ENCODE measurements at regions not wholly inside any gene's neighbourhood (a gene's known extent, or its start where the extent isn't known, plus 50 kb on each side); places are given as distances from the start of the nearest gene placed in this dataset.

DNA sequence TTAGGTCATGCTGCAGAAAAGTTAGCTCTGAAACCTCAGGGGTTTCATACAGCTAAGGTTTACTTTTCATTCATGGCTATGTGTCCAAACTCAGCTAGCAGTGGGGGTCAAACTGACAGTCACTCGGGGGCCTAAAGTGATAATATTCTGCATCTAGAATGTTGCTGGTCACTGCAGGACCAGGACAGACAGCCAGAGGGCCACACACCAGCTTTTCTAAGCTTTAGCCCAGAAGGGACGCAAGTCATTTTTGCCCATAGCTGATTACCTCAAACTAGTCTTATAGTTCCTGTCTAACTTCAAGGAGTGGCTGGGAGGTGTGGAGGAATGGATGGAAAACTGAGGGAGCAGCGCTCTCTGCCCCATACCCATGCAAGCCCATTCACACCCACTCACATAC is 163.0 kb upstream of the NLRP1 start:
- no peak overlapping the region for H3K27ac Mint-ChIP-seq (ENCODE audit: unreplicated experiment)
- Histone ChIP-seq H3K36me3 (ENCODE audit: insufficient read depth, low read length) (no peaks in the 10 kb centered on the region), H3K4me3 (ENCODE audit: insufficient read depth, low read depth, low read length) (no peak overlapping the region), H4K20me1 (ENCODE audit: insufficient read depth, low read length) (no peaks in the 10 kb centered on the region), H3K4me1 (ENCODE audit: insufficient read depth, low read length) (no peaks in the 10 kb centered on the region), H2AFZ (ENCODE audit: low read depth, low read length) (no peak overlapping the region), H3K9ac (ENCODE audit: low read length) (no peak overlapping the region), H3K27me3 (ENCODE audit: insufficient read depth, low read length) (peaks cover 5% of the 10 kb centered on the region), H3K27ac (ENCODE audit: low read depth, low read length) (no peak overlapping the region), H3K9me3 (ENCODE audit: insufficient read depth, low read depth, low read length) (no peaks in the 10 kb centered on the region), H3K79me2 (ENCODE audit: insufficient read depth, low read length) (no peaks in the 10 kb centered on the region), H3K4me2 (ENCODE audit: low read length) (no peak overlapping the region)
- no peaks in the 10 kb centered on the region for H3K36me3 Mint-ChIP-seq (ENCODE audit: low read depth, unreplicated experiment)
- H3K27me3 Mint-ChIP-seq (ENCODE audit: low read depth, unreplicated experiment): peaks cover 28% of the 10 kb centered on the region
- no peak overlapping the region for H3K4me3 Mint-ChIP-seq (ENCODE audit: unreplicated experiment)
- no peaks in the 10 kb centered on the region for H3K4me1 Mint-ChIP-seq (ENCODE audit: low read depth, unreplicated experiment)
- FAIRE-seq (no peak), DNase-seq (ENCODE audit: low read depth) (no peak)
- TF ChIP-seq, protein P1, sequence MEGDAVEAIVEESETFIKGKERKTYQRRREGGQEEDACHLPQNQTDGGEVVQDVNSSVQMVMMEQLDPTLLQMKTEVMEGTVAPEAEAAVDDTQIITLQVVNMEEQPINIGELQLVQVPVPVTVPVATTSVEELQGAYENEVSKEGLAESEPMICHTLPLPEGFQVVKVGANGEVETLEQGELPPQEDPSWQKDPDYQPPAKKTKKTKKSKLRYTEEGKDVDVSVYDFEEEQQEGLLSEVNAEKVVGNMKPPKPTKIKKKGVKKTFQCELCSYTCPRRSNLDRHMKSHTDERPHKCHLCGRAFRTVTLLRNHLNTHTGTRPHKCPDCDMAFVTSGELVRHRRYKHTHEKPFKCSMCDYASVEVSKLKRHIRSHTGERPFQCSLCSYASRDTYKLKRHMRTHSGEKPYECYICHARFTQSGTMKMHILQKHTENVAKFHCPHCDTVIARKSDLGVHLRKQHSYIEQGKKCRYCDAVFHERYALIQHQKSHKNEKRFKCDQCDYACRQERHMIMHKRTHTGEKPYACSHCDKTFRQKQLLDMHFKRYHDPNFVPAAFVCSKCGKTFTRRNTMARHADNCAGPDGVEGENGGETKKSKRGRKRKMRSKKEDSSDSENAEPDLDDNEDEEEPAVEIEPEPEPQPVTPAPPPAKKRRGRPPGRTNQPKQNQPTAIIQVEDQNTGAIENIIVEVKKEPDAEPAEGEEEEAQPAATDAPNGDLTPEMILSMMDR (IDR thresholded peaks at IDR 0.05; ENCODE audit: insufficient read depth, low read depth, low read length): no peak
- no peak for TF ChIP-seq EZH2 (IDR thresholded peaks at IDR 0.05; ENCODE audit: insufficient read depth, low read length)
- no peaks in the 10 kb centered on the region for H3K9me3 Mint-ChIP-seq (ENCODE audit: unreplicated experiment)

GRCh38 chr17:5747964-5748363 is 163.7 kb upstream of the NLRP1 start:
- Mint-ChIP-seq H3K27me3 (ENCODE audit: low read depth, unreplicated experiment) (peaks cover 22% of the 10 kb centered on the region), H3K36me3 (ENCODE audit: low read depth, unreplicated experiment) (no peaks in the 10 kb centered on the region), H3K27ac (ENCODE audit: unreplicated experiment) (no peak overlapping the region), H3K4me1 (ENCODE audit: low read depth, unreplicated experiment) (no peaks in the 10 kb centered on the region), H3K4me3 (ENCODE audit: unreplicated experiment) (no peak overlapping the region), H3K9me3 (ENCODE audit: unreplicated experiment) (no peaks in the 10 kb centered on the region)
- Histone ChIP-seq H3K9ac (ENCODE audit: low read length) (no peak overlapping the region), H3K9me3 (ENCODE audit: insufficient read depth, low read depth, low read length) (no peaks in the 10 kb centered on the region), H3K79me2 (ENCODE audit: insufficient read depth, low read length) (no peaks in the 10 kb centered on the region), H3K4me1 (ENCODE audit: insufficient read depth, low read length) (no peaks in the 10 kb centered on the region), H3K27me3 (ENCODE audit: insufficient read depth, low read length) (peaks cover 5% of the 10 kb centered on the region), H3K4me2 (ENCODE audit: low read length) (no peak overlapping the region), H3K27ac (ENCODE audit: low read depth, low read length) (no peak overlapping the region), H4K20me1 (ENCODE audit: insufficient read depth, low read length) (no peaks in the 10 kb centered on the region), H2AFZ (ENCODE audit: low read depth, low read length) (no peak overlapping the region), H3K36me3 (ENCODE audit: insufficient read depth, low read length) (no peaks in the 10 kb centered on the region), H3K4me3 (ENCODE audit: insufficient read depth, low read depth, low read length) (no peak overlapping the region)
- FAIRE-seq: no peak
- no peak for DNase-seq (ENCODE audit: low read depth)
- TF ChIP-seq, protein P1 (IDR thresholded peaks at IDR 0.05; ENCODE audit: insufficient read depth, low read depth, low read length): no peak
- TF ChIP-seq EZH2 (IDR thresholded peaks at IDR 0.05; ENCODE audit: insufficient read depth, low read length): no peak

DNA sequence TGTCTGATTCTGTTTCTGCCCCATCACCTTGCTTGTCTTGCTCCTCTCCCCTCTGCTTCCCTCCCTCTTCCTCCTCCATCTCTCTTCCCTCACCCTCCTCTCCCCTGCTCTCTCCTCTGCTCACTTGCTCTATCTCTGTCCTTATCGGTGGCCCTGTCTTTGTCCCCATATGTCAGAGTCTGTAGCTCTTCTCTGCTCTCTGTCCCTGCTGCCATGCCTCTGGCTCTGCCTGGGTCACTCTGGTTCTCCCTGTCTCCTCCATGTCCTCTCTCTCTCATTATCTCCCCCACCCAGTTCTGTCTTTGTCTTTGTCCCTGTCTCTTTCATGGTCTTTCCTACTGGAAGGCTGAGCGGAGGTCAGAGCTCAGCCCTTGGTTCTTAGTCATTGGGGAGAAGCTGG is 169.1 kb upstream of the NLRP1 start:
- DNase-seq (ENCODE audit: low read depth): no peak
- Histone ChIP-seq H3K4me2 (ENCODE audit: low read length) (no peak overlapping the region), H3K27me3 (ENCODE audit: insufficient read depth, low read length) (peaks cover 10% of the 10 kb centered on the region), H3K4me1 (ENCODE audit: insufficient read depth, low read length) (no peaks in the 10 kb centered on the region), H3K36me3 (ENCODE audit: insufficient read depth, low read length) (no peaks in the 10 kb centered on the region), H3K9ac (ENCODE audit: low read length) (no peak overlapping the region), H2AFZ (ENCODE audit: low read depth, low read length) (no peak overlapping the region), H3K9me3 (ENCODE audit: insufficient read depth, low read depth, low read length) (no peaks in the 10 kb centered on the region), H4K20me1 (ENCODE audit: insufficient read depth, low read length) (no peaks in the 10 kb centered on the region), H3K79me2 (ENCODE audit: insufficient read depth, low read length) (no peaks in the 10 kb centered on the region), H3K27ac (ENCODE audit: low read depth, low read length) (no peak overlapping the region), H3K4me3 (ENCODE audit: insufficient read depth, low read depth, low read length) (no peak overlapping the region)
- H3K4me1 Mint-ChIP-seq (ENCODE audit: low read depth, unreplicated experiment): no peaks in the 10 kb centered on the region
- peaks cover 35% of the 10 kb centered on the region for H3K27me3 Mint-ChIP-seq (ENCODE audit: low read depth, unreplicated experiment)
- peaks cover 1% of the 10 kb centered on the region for H3K9me3 Mint-ChIP-seq (ENCODE audit: unreplicated experiment)
- FAIRE-seq: no peak
- H3K36me3 Mint-ChIP-seq (ENCODE audit: low read depth, unreplicated experiment): no peaks in the 10 kb centered on the region
- H3K27ac Mint-ChIP-seq (ENCODE audit: unreplicated experiment): no peak overlapping the region
- no peak overlapping the region for H3K4me3 Mint-ChIP-seq (ENCODE audit: unreplicated experiment)
- TF ChIP-seq EZH2 (IDR thresholded peaks at IDR 0.05; ENCODE audit: insufficient read depth, low read length): no peak
- TF ChIP-seq, protein P1 (IDR thresholded peaks at IDR 0.05; ENCODE audit: insufficient read depth, low read depth, low read length): no peak
